ENCODE measurements at regions not wholly inside any gene's neighbourhood (a gene's known extent, or its start where the extent isn't known, plus 50 kb on each side); places are given as distances from the start of the nearest gene placed in this dataset.
A peak's percentile ranks its signal among the peaks of the same experiment; 100 is the strongest.

DNA sequence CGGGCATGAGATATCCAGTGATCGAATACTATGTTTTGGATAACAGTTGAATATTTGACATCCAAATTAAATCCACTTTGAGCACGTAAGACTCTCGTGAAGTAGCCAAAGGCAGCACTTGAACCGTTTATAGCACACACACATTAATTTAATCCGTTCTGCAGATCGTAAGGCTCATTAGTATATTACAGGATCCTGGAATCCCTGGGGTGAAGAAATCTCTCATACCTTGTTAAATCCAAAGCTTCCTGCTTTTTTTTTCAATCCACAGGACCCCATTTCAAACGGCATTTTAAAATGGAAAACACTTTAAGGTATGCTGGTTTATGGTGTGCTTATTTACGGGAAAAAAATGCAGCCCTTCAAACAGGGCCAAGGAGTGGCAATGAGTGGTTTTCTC lies 158.4 kb upstream of the ADARB2 start:
- no peaks in the 10 kb centered on the region for H3K4me1 ChIP-seq
- intact Hi-C loops (cut with DNase I; ENCODE audit: low total_unique reads) = no loop called here
- TF ChIP-seq POLR2AphosphoS5 (IDR thresholded peaks at IDR 0.05) = no peak
- TF ChIP-seq, protein P1, sequence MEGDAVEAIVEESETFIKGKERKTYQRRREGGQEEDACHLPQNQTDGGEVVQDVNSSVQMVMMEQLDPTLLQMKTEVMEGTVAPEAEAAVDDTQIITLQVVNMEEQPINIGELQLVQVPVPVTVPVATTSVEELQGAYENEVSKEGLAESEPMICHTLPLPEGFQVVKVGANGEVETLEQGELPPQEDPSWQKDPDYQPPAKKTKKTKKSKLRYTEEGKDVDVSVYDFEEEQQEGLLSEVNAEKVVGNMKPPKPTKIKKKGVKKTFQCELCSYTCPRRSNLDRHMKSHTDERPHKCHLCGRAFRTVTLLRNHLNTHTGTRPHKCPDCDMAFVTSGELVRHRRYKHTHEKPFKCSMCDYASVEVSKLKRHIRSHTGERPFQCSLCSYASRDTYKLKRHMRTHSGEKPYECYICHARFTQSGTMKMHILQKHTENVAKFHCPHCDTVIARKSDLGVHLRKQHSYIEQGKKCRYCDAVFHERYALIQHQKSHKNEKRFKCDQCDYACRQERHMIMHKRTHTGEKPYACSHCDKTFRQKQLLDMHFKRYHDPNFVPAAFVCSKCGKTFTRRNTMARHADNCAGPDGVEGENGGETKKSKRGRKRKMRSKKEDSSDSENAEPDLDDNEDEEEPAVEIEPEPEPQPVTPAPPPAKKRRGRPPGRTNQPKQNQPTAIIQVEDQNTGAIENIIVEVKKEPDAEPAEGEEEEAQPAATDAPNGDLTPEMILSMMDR (IDR thresholded peaks at IDR 0.05 in 8 of 11, conservative IDR thresholded peaks at IDR 0.05 in 3 of 11) = no peak
- TF ChIP-seq POLR2A (IDR thresholded peaks at IDR 0.05) = no peak
- H3K27ac ChIP-seq = peak overlapping the region in 5 of 8 donors; percentile 3 to 47 (median 28)
- H3K36me3 ChIP-seq = no peaks in the 10 kb centered on the region
- DNase-seq = no peak
- WGBS, 5 donors = 76 to 83% (median 79%) methylated on average over 9 of the region's 9 CpGs
- H3K4me3 ChIP-seq = no peak overlapping the region
- H3K27me3 ChIP-seq (replicated peaks in 1 of 7) = no peaks in the 10 kb centered on the region
- H3K9me3 ChIP-seq = no peaks in the 10 kb centered on the region

DNA sequence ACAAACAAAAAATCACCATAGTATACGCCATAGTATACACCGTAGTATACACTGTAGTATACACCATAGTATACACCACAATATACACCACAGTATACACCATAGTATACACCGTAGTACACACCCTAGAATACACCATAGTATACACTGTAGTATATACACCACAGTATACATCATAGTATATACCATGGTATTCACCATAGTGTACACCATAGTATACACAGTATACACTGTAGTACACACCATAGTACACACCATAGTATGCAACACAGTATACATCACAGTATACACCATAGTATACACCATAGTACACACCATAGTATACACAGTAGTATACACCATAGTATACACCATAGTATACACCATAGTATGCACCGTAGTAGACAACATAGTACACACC lies 157.6 kb upstream of the ADARB2 start:
- H3K27me3 ChIP-seq (replicated peaks in 1 of 7) = no peaks in the 10 kb centered on the region
- no peak for DNase-seq
- TF ChIP-seq, protein P1 (IDR thresholded peaks at IDR 0.05 in 8 of 11, conservative IDR thresholded peaks at IDR 0.05 in 3 of 11) = no peak
- no peak for TF ChIP-seq POLR2AphosphoS5 (IDR thresholded peaks at IDR 0.05)
- TF ChIP-seq POLR2A (IDR thresholded peaks at IDR 0.05) = no peak
- no peaks in the 10 kb centered on the region for H3K36me3 ChIP-seq
- intact Hi-C loops (cut with DNase I; ENCODE audit: low total_unique reads) = no loop called here
- H3K4me1 ChIP-seq = no peaks in the 10 kb centered on the region
- no peaks in the 10 kb centered on the region for H3K9me3 ChIP-seq
- WGBS, 5 donors = 96 to 98% (median 97%) methylated on average over 4 of the region's 4 CpGs
- no peak overlapping the region for H3K4me3 ChIP-seq
- H3K27ac ChIP-seq = no peak overlapping the region

DNA sequence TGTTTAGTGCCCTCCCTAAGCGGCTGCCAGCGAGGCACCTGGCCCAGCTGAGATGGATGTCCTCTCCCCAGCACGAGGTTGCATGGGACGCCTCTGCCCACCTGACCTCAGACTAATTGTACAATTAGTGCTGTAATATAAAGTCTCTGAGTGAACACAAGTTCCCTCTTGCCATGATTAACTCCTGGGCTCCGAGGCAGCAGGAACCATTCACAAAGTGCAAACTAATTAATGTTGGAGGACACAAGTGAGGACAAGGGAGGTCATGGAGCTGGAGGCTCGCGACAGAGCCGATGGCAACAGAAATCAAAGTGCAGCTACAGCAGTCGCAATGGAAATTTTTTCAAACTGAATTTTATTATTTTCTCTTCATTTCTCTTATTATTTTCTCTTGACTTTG lies 156.6 kb upstream of the ADARB2 start:
- no peak overlapping the region for H3K27ac ChIP-seq
- no peaks in the 10 kb centered on the region for H3K27me3 ChIP-seq (replicated peaks in 1 of 7)
- H3K4me3 ChIP-seq = no peak overlapping the region
- DNase-seq = no peak
- H3K9me3 ChIP-seq = no peaks in the 10 kb centered on the region
- WGBS, 5 donors = 73 to 88% (median 80%) methylated on average over 8 to 9 of the region's 9 CpGs
- no peaks in the 10 kb centered on the region for H3K36me3 ChIP-seq
- no peaks in the 10 kb centered on the region for H3K4me1 ChIP-seq
- no peak for TF ChIP-seq POLR2A (IDR thresholded peaks at IDR 0.05)
- TF ChIP-seq, protein P1 (IDR thresholded peaks at IDR 0.05 in 8 of 11, conservative IDR thresholded peaks at IDR 0.05 in 3 of 11) = no peak
- intact Hi-C loops (cut with DNase I; ENCODE audit: low total_unique reads) = no loop called here

DNA sequence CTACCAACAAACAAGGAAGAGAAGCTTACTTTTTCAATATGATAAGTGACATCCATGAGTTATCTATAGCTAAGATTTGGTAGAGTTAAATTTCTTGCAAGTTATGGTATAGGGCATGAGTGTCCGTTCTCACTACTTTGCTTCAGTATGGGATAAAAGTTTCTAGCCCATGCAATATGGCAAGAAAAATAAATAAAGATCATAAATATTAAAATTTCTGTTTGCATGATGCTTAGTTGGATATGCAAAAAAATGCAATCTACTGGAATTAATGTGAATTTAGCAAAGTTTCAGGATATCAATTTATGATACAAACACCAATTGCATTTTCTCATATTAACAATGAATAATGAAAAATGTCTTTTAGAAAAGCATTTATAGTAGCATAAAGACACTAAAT lies 148.7 kb upstream of the ADARB2 start:
- TF ChIP-seq, protein P1 (IDR thresholded peaks at IDR 0.05 in 8 of 11, conservative IDR thresholded peaks at IDR 0.05 in 3 of 11) = no peak
- no peak for TF ChIP-seq POLR2AphosphoS5 (IDR thresholded peaks at IDR 0.05)
- TF ChIP-seq POLR2A (IDR thresholded peaks at IDR 0.05) = no peak
- Histone ChIP-seq H3K9me3 (peaks cover 0 to 32% (median 18%) of the 10 kb centered on the region in 8 donors), H3K36me3 (no peaks in the 10 kb centered on the region), H3K4me3 (no peak overlapping the region), H3K27ac (no peak overlapping the region), H3K4me1 (no peaks in the 10 kb centered on the region), H3K27me3 (replicated peaks in 1 of 7) (no peaks in the 10 kb centered on the region)
- DNase-seq = no peak
- intact Hi-C loops (cut with DNase I; ENCODE audit: low total_unique reads) = no loop called here
- WGBS, 5 donors = 76 to 95% (median 86%) methylated on average over 1 of the region's 1 CpG

All from spleen (tissue), 11 donors.